Thoracic aorta (tissue), 2 donors: ENCODE measurements at regions not wholly inside any gene's neighbourhood (a gene's known extent, or its start where the extent isn't known, plus 50 kb on each side); places are given as distances from the start of the nearest gene placed in this dataset.

Experiments used
- ATAC-seq: fragments of 150-250 bp; one replicate; pipeline ENCODE4 v1.8.0; 2017; ENCODE audit warnings: low read depth; ENCODE audit not compliant: insufficient number of reproducible peaks, low FRiP score
- DNase-seq: peaks from one replicate; pipeline ENCODE4 v3.0.0-alpha.2; 2020; ENCODE audit warnings: low spot score
- H3K27ac ChIP-seq, 2 donors: fragments of 200-600 bp; sonication (generic); 1 replicate in 1 of 2; 2 replicates in 1 of 2; pipeline ENCODE4 v1.5.1; 2016; ENCODE audit warnings: mild to moderate bottlenecking in 2 of 2, moderate library complexity in 2 of 2
- H3K27me3 ChIP-seq: fragments of 200-600 bp; sonication (generic); replicated peaks from 2 replicates; pipeline ENCODE4 v1.6.0; 2016; ENCODE audit warnings: mild to moderate bottlenecking; ENCODE audit not compliant: insufficient read depth
- H3K36me3 ChIP-seq: fragments of 200-600 bp; sonication (generic); one replicate; pipeline ENCODE4 v1.5.1; 2016
- H3K4me1 ChIP-seq, 2 donors: fragments of 200-600 bp; sonication (generic); 1 replicate in 1 of 2; 2 replicates in 1 of 2; pipeline versions ENCODE4 v1.5.1 to v1.6.0; 2016; ENCODE audit warnings: low read depth in 2 of 2, mild to moderate bottlenecking in 1 of 2; ENCODE audit not compliant: control insufficient read depth in 1 of 2
- H3K4me3 ChIP-seq: fragments of 200-600 bp; sonication (generic); 2 replicates; pipeline ENCODE4 v1.5.1; 2016; ENCODE audit warnings: mild to moderate bottlenecking
- H3K9me3 ChIP-seq: fragments of 200-600 bp; sonication (generic); 2 replicates; pipeline ENCODE4 v1.5.1; 2016
- CTCF ChIP-seq: fragments of 200-600 bp; sonication (generic); IDR thresholded peaks from one replicate; pipeline ENCODE4 v1.5.1; 2019; ENCODE audit warnings: antibody characterized with exemption

- peaks cover 13% of the 10 kb centered on the region for H3K9me3 ChIP-seq
- DNase-seq: no peak
- TF ChIP-seq CTCF: no peak
- ATAC-seq: no peak
- no peaks in the 10 kb centered on the region for H3K27me3 ChIP-seq
- no peaks in the 10 kb centered on the region for H3K36me3 ChIP-seq
- no peak overlapping the region for H3K4me3 ChIP-seq
- peaks cover 7 to 25% of the 10 kb centered on the region in 2 donors for H3K4me1 ChIP-seq
- no peak overlapping the region for H3K27ac ChIP-seq
Measured at GRCh38 chr2:128469875-128470274, 151.2 kb upstream of the HS6ST1 start.

- no peak overlapping the region for H3K27ac ChIP-seq
- peaks cover 0 to 12% of the 10 kb centered on the region in 2 donors for H3K4me1 ChIP-seq
- ATAC-seq: no peak
- no peaks in the 10 kb centered on the region for H3K27me3 ChIP-seq
- DNase-seq: no peak
- no peak for TF ChIP-seq CTCF
- peaks cover 13% of the 10 kb centered on the region for H3K9me3 ChIP-seq
- H3K4me3 ChIP-seq: peak overlapping the region; percentile 54
- no peaks in the 10 kb centered on the region for H3K36me3 ChIP-seq
Measured at GRCh38 chr2:128472789-128473174, 154.1 kb upstream of the HS6ST1 start.

GRCh38 chr2:128473175-128474035 is 154.7 kb upstream of the HS6ST1 start:
- H3K27ac ChIP-seq: no peak overlapping the region
- no peaks in the 10 kb centered on the region for H3K36me3 ChIP-seq
- TF ChIP-seq CTCF: no peak
- H3K4me3 ChIP-seq: peak overlapping the region; percentile 54
- H3K9me3 ChIP-seq: peaks cover 13% of the 10 kb centered on the region
- H3K4me1 ChIP-seq: peaks cover 0 to 12% of the 10 kb centered on the region in 2 donors
- no peaks in the 10 kb centered on the region for H3K27me3 ChIP-seq
- DNase-seq (no peak), ATAC-seq (no peak)

GRCh38 chr2:128474036-128474955 is 155.6 kb upstream of the HS6ST1 start:
- ATAC-seq (no peak), DNase-seq (no peak)
- H3K36me3 ChIP-seq: no peaks in the 10 kb centered on the region
- peaks cover 0 to 12% of the 10 kb centered on the region in 2 donors for H3K4me1 ChIP-seq
- peaks cover 7% of the 10 kb centered on the region for H3K9me3 ChIP-seq
- H3K4me3 ChIP-seq: no peak overlapping the region
- TF ChIP-seq CTCF: no peak
- no peak overlapping the region for H3K27ac ChIP-seq
- no peaks in the 10 kb centered on the region for H3K27me3 ChIP-seq

GRCh38 chr2:128474962-128475361 is 156.3 kb upstream of the HS6ST1 start:
- Histone ChIP-seq H3K4me3 (no peak overlapping the region), H3K27ac (no peak overlapping the region), H3K9me3 (peaks cover under 1% of the 10 kb centered on the region), H3K36me3 (no peaks in the 10 kb centered on the region), H3K4me1 (peaks cover 0 to 12% of the 10 kb centered on the region in 2 donors), H3K27me3 (no peaks in the 10 kb centered on the region)
- no peak for DNase-seq
- ATAC-seq: no peak
- no peak for TF ChIP-seq CTCF
